Left ventricle myocardium inferior (tissue), 1 donor: ENCODE measurements at regions not wholly inside any gene's neighbourhood (a gene's known extent, or its start where the extent isn't known, plus 50 kb on each side); places are given as distances from the start of the nearest gene placed in this dataset.

Experiments
- DNase-seq: peaks from one replicate; pipeline ENCODE4 v3.0.0-alpha.2; 2020
- H3K27ac ChIP-seq: fragments of 200-600 bp; replicated peaks from 2 replicates; pipeline ENCODE4 v1.8.0; 2021
- H3K27me3 ChIP-seq: fragments of 200-600 bp; 2 replicates; pipeline ENCODE4 v1.8.0; 2021; ENCODE audit warnings: low read depth
- H3K36me3 ChIP-seq: fragments of 200-600 bp; 2 replicates; pipeline ENCODE4 v1.8.0; 2021
- H3K4me1 ChIP-seq: fragments of 200-600 bp; 2 replicates; pipeline ENCODE4 v1.8.0; 2021
- H3K4me3 ChIP-seq: fragments of 200-600 bp; 2 replicates; pipeline ENCODE4 v1.8.0; 2021; ENCODE audit warnings: mild to moderate bottlenecking, moderate library complexity
- H3K9me3 ChIP-seq: fragments of 200-600 bp; replicated peaks from 2 replicates; pipeline ENCODE4 v1.8.0; 2021
- intact Hi-C: fragments of 100-400 bp; cut with micrococcal nuclease; formaldehyde crosslinking; loops from one replicate; pipeline ENCODE4 v1.11.0; 2022
- TF ChIP-seq, protein P1 (sequence below): fragments of 200-600 bp; IDR thresholded peaks from 2 replicates; pipeline ENCODE4 v1.8.0; 2021; ENCODE audit warnings: antibody characterized with exemption, mild to moderate bottlenecking, borderline replicate concordance
- donor health status: DM: no; HTN: yes; CAD: no; lungs with severe emphysema.

DNA sequence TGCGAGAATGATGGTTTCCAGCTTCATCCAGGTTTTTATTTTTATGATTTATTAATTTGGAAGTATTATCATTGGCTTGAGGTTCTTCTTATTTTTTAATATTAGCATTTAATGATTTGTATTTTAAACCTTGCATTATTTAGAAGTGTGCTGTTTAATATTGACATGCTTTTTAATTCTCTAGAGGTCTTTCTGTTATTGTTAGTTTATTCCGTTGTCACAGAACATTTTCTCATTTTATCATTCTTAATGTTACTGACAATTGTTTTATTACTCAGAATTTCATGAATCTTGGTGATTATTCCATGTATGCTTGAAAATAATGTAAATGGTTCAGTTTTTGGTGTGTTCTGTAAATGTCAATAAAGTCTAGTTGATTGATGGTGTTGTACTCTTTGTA is 463.5 kb upstream of the NOVA1 start:
- Histone ChIP-seq H3K4me3 (no peak overlapping the region), H3K9me3 (no peaks in the 10 kb centered on the region), H3K27me3 (no peaks in the 10 kb centered on the region), H3K4me1 (no peaks in the 10 kb centered on the region), H3K36me3 (no peaks in the 10 kb centered on the region), H3K27ac (no peak overlapping the region)
- TF ChIP-seq, protein P1, sequence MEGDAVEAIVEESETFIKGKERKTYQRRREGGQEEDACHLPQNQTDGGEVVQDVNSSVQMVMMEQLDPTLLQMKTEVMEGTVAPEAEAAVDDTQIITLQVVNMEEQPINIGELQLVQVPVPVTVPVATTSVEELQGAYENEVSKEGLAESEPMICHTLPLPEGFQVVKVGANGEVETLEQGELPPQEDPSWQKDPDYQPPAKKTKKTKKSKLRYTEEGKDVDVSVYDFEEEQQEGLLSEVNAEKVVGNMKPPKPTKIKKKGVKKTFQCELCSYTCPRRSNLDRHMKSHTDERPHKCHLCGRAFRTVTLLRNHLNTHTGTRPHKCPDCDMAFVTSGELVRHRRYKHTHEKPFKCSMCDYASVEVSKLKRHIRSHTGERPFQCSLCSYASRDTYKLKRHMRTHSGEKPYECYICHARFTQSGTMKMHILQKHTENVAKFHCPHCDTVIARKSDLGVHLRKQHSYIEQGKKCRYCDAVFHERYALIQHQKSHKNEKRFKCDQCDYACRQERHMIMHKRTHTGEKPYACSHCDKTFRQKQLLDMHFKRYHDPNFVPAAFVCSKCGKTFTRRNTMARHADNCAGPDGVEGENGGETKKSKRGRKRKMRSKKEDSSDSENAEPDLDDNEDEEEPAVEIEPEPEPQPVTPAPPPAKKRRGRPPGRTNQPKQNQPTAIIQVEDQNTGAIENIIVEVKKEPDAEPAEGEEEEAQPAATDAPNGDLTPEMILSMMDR = no peak
- no peak for DNase-seq
- intact Hi-C loops = no loop called here

DNA sequence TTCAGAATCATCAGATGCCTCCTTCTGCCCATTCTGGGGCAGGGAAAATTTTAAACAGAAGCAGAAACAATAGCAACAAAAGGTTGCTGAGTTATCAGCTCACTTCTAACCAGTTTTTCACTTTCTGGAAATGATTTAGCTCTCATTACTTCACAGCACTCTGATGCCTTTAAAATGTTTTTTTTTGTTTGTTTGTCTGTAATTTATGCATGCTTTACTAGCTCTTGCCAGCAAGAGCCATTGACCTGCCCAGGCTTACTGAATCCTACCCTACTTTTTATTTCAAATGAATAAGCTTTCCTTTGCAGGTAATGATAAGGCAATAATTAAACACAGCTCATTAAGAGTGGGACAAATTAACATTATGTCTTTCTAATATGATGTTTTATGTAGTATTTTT is 466.1 kb upstream of the NOVA1 start:
- intact Hi-C loops = no loop called here
- DNase-seq = no peak
- Histone ChIP-seq H3K4me3 (no peak overlapping the region), H3K36me3 (no peaks in the 10 kb centered on the region), H3K27me3 (no peaks in the 10 kb centered on the region), H3K9me3 (no peaks in the 10 kb centered on the region), H3K27ac (no peak overlapping the region), H3K4me1 (no peaks in the 10 kb centered on the region)
- TF ChIP-seq, protein P1 = no peak

DNA sequence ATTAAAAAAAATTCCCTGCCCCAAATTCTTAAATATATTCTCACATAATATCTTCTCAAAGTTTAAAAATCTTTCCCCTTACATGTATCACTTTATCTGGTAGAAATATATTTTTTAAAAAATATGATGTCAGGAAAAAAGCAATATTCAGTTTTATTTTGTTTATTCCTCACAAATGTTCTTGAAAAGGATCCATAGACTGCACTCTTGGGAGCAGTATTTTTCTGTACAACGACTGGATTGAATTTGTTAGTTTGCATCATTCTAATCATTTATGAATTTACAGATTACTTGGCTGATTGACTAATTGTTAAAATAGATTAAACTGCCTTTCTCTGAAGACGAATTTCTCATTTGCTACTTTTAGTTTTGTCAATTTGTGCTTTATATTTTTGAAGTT is 468.1 kb upstream of the NOVA1 start:
- intact Hi-C loops = no loop called here
- no peak for DNase-seq
- no peaks in the 10 kb centered on the region for H3K27me3 ChIP-seq
- H3K4me1 ChIP-seq = no peaks in the 10 kb centered on the region
- no peaks in the 10 kb centered on the region for H3K36me3 ChIP-seq
- no peaks in the 10 kb centered on the region for H3K9me3 ChIP-seq
- TF ChIP-seq, protein P1 = no peak
- H3K27ac ChIP-seq = no peak overlapping the region
- H3K4me3 ChIP-seq = no peak overlapping the region

DNA sequence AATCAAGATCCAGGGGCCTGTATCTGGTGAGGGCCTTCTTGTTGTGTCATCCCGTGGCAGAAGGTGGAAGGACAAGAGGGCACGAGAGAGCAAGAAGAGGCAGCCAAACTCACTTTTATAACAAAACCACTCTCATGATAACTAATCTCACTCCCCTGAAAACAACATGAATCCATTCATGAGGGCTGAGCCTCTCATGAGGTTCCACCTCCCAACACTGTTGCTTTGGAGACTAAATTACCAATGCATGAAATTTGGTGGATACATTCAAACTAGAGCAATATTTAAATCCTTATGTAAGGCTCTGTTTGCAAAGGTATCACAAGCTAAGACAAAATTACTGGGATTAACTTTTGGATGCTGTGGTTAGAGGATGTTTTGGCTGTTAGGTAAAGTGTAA is 470.1 kb upstream of the NOVA1 start:
- Histone ChIP-seq H3K27ac (no peak overlapping the region), H3K27me3 (no peaks in the 10 kb centered on the region), H3K9me3 (no peaks in the 10 kb centered on the region), H3K4me3 (no peak overlapping the region), H3K36me3 (no peaks in the 10 kb centered on the region), H3K4me1 (no peaks in the 10 kb centered on the region)
- intact Hi-C loops = no loop called here
- DNase-seq = no peak
- TF ChIP-seq, protein P1 = no peak

DNA sequence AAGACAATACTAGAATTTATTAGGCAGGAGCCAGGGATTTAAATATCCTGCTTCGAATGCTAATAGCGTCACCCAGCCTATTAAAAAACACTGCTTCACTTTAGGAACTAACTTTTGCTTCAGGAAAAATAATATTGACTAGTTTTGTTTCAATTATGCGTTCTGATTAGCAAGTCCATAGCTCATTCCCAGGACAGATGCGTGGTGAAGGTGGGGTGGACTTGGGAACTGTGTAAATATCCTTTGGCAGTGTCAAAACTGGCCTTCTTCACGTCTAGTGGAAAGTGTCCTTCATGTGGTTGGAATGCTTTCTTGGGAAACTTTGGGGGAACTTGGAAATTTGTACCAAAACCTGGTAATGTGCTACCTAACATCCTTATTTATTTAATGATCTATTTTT is 474.8 kb upstream of the NOVA1 start:
- Histone ChIP-seq H3K9me3 (no peaks in the 10 kb centered on the region), H3K27ac (no peak overlapping the region), H3K27me3 (no peaks in the 10 kb centered on the region), H3K4me1 (no peaks in the 10 kb centered on the region), H3K36me3 (no peaks in the 10 kb centered on the region), H3K4me3 (no peak overlapping the region)
- TF ChIP-seq, protein P1 = no peak
- no peak for DNase-seq
- intact Hi-C loops = no loop called here

DNA sequence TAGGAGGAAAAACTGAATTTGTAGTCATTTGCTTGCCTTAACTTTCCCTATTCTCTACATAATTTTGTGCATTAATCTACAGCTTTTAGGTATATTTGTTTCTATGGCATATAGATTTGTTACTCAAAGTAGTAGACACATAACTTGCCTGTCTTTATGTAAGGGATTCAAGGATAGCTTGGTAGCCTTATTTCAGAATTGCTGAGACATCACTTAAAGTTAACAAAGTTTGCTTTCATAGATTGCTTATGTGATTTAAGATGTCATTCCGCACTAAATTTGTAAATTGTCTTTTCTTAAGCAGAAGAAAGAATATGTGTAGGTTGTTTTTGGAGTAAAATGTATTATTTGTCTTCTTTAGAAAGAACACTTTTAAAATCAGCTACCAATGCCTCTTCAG is 477.7 kb upstream of the NOVA1 start:
- TF ChIP-seq, protein P1 = no peak
- intact Hi-C loops = no loop called here
- DNase-seq = no peak
- no peaks in the 10 kb centered on the region for H3K27me3 ChIP-seq
- H3K9me3 ChIP-seq = no peaks in the 10 kb centered on the region
- H3K4me3 ChIP-seq = no peak overlapping the region
- H3K27ac ChIP-seq = no peak overlapping the region
- no peaks in the 10 kb centered on the region for H3K4me1 ChIP-seq
- no peaks in the 10 kb centered on the region for H3K36me3 ChIP-seq
